ENCODE measurements at regions not wholly inside any gene's neighbourhood (a gene's known extent, or its start where the extent isn't known, plus 50 kb on each side); places are given as distances from the start of the nearest gene placed in this dataset.

DNA sequence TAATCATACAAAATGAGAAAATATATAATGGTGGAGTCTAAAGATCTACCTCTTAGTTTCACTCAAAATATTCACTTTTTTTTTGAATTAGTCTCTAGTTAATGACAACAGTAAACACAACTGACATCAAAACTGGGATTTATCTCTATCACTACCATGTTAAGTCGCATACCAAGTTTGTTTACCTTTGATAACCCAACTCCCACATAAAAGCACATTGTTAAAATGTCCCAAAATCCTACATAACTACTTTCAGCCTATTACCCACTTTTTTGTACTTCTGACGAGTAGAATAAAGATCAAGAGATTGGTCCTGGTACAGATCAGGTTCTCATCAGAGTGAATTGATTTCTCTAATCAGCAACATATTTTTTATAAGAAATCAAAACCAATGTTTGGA is 518.5 kb downstream of the EPHA3 start:
- no peak for DNase-seq (ENCODE audit: low spot score)
- FAIRE-seq = no peak

DNA sequence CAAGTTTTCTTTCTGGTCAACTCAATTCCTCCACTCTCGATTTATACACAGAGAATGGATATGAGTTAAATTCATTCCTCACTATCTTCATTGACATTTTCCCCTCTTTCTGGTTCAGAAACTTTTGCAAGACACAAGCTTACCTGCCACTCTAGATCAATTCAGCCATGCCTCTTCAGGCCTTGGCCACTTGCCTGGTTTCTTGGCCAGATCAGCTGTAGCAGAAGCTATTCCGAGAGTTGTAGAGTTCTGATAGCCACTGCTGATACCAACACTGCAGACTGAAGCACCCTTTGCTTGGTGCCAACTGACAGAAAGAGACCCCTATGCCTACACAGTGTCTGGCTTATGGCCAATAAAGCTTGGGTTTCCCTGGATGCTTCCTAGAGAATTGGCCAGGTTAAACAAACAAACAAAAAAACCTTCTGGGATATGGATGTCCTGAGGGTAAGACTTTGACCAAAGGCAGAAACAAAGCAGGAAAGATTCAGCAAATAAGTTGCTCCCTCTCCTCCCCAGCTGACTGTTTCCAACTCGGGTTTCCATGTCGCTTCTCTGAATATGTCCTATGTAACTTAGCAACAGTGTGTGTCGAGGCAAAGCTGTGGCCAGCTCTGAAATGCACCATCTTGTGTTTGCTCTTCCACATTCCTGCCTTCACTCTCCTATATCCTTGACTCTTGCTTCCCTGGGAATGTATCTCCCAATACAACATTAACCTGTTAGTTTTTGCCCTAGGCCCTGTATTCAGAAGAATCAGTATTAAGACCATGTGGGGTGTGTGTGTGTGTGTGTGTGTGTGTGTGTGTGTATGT is 521.6 kb downstream of the EPHA3 start:
- FAIRE-seq = no peak
- no peak for DNase-seq (ENCODE audit: low spot score)

DNA sequence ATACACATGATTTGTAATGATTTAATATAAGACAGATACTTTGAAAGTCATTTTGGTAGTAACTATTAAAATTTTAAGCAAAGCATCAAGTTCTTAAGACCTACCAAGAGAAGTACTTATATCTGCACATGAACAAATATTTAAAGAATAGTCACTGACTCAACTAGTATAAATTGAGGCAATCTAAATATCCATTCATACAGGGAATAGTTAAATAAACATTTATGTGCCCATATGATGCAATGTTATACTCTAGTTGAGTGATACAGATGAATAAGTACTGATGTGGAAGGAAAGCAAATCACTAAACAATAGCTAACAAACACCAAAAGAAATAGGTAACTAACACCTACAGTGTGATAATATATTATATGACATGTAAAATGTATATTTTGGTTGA is 527.7 kb downstream of the EPHA3 start:
- FAIRE-seq (no peak), DNase-seq (ENCODE audit: low spot score) (no peak)

DNA sequence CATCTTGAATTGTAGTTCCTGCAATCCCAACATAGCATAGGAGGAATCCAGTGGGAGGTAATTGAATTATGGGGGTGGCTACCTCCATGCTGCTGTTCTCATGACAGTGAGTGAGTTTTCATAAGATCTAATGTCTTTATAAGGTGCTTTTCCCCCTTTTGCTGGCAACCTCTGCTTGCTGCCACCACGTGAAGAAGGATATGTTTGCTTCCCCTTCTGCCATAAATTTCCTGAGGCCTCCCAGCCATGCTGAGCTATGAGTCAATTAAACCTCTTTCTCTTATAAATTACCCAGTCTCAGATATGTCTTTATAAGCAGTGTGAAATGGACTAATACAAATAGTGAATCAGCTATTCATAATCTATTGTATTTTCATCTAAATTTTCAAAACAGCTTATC is 537.3 kb downstream of the EPHA3 start:
- FAIRE-seq (no peak), DNase-seq (ENCODE audit: low spot score) (no peak)

DNA sequence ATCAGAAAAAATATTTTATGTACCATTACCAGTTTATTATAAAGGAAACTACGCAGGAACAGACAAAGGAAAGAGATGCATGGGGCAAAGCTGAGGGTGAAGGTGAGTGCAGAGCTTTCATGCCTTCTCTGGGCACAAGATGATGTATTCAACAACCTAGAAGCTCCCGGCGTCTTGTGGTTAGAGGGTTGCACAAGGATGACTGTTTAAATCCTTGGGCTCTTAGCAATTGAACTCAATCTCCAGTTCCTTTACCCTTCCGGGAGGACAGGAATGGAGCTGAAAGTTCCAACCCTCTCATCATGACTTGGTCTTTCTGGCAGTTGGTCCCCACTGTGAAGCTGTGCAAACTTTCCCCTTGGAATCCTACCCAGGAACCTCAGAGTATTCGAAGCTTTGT is 542.0 kb downstream of the EPHA3 start:
- no peak for FAIRE-seq
- no peak for DNase-seq (ENCODE audit: low spot score)

DNA sequence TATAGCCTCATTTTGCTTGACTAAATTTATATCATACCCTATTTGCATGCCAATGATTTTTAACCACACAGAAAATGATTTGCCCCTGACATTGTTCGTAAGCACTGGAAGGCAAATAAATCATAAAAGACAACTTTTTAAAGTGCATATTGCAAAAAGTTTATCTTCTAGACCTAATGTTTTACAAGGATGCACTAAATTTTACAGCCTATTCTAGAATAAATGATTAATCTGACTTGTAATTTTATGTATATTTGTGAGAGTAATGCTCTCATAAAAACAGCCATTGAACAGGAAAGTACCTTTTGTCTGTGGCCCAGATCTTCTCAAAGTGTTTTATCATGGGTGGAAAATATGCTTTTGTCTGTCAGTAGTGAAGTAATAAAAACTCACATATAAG is 546.6 kb downstream of the EPHA3 start:
- DNase-seq (ENCODE audit: low spot score) (no peak), FAIRE-seq (no peak)

DNA sequence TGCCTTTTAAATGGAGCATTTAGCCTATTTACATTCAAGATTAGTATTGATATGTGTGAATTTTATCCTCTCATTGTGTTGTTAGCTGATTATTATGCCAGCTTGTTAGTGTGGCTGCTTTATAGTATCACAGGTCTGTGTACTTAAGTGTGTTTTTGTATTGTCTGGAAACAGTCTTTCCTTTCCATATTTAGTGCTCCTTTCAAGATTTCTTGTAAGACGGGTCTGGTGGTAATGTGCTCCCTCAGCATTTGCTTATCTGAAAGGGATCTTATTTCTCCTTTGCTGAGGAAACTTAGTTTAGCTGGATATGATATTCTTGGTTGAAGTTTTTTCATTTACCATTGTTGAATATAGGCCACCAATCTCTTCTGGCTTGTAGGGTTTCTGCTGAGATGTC is 549.0 kb downstream of the EPHA3 start:
- no peak for DNase-seq (ENCODE audit: low spot score)

DNA sequence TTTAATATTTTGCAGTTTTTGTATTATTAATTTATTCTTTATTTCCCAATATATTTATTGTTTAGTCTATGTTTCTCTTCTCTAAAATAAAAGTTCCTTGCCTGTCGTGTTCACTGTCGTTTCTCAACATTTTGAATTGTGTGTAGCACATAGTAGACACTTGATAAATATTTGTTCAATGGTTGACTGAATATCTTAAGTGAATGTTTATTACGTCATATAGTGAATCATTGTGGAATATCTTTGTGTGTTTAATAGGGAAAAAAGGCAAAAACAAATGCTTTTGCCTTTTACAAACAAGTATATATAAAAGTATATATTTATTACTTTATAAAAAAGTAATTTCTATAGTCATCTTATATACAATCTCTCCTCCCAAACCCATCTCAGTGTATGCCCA is 572.3 kb downstream of the EPHA3 start:
- DNase-seq (ENCODE audit: low spot score) = no peak
- FAIRE-seq = no peak

More for the DNA sequence above, 549.0 kb downstream of the EPHA3 start:
- no peak for FAIRE-seq

DNA sequence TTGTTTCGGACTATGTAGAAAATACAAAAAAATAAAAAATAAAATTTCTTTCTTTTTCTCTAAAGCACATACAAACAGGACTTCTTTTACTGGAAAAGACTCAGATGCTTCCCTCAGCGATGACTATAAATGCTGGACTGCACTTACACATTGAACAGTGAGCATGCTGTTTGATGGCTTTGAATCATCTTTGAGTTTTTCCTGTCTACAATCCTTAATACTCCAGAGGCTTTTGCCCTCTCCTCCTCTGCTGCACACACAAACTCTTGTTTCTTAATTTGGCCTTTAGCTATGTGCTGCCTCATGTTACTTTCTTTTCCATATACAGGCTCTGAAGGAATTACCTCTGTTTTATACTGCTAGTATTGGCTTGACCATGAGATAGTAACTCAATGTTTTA is 575.1 kb downstream of the EPHA3 start:
- FAIRE-seq (no peak), DNase-seq (ENCODE audit: low spot score) (no peak)

DNA sequence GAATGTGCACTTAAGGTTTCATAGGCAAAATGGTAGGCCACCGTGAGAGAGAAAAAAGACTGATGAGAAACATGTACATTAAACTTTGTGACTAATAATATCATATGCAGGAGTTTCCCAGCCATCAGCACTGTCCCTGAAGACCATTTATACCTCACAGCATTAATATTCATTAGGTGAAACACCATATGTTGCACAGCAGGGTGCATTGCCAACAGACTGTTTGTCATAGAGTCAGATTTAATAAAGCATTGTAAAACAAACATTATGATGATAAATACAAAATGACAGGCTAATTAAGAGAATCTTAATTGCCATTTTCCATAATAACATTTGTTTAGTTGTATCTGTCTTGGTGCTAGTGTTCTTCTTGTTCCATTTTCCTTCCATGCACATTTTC is 578.3 kb downstream of the EPHA3 start:
- DNase-seq (ENCODE audit: low spot score) = no peak
- FAIRE-seq = no peak

DNA sequence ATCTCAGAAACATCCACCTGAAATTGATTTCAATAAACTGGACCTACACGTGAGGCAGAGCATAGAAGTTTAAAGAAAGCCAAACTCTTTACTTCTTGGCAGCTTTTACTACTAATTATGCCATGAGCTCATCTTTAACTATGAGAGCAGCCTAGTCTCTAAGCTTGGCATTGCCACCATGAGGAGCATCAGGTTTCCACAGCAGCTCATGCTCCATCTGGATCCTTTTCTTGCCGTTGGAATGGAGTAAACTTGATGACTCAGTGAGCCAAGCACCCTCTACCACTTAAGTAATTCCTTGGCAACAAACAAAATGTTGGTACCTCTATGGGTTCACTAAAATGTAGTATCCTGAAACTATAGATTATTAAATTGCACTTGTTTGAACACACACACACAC is 583.2 kb downstream of the EPHA3 start:
- peak; percentile 13 for DNase-seq (ENCODE audit: low spot score)
- no peak for FAIRE-seq

DNA sequence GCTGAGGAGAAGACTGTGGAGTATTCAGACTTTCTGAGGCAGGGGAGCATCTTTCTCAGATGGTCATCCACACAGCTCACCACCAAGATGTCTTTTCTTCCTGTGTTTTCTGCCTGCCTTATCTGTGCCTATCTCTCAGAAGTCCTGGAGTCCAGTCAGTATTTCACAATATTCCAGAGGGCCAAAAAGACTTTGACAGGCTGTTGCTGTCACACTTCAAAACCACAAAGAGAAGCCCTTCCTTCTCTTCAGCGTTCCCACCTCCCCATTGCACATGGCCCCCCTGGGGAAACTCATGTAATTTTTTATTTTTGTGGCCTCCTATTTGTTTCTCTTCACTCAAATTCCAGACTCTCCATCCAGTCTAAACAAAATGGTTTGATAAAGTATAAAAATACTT is 585.2 kb downstream of the EPHA3 start:
- no peak for FAIRE-seq
- DNase-seq (ENCODE audit: low spot score) = no peak

DNA sequence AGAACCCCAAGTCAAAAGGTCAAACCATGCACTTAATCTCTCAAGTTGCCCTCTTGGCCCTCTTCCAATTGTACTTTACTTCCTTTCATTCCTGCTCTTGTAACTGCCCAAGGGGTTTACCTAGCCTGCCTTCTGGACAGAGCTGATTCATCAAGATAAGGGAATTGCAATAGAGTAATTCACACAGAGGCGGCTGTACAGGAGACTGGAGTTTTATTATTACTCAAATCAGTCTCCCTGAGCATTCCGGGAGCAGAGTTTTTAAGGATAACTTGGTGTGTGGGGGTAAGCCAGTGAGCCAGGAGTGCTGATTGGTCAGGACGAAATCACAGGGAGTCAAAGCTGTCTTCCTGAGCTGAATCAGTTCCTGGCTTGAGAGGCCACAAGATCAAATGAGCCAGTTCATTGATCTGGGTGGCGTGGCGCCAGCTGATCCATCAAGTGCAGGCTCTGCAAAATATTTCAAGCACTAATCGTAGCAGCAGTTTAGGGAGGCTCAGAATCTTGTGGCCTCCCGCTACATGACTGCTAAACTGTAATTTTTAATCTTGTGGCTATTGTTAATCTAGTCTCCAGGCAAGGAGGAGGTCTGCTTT is 590.0 kb downstream of the EPHA3 start:
- FAIRE-seq = no peak
- DNase-seq (ENCODE audit: low spot score) = no peak

DNA sequence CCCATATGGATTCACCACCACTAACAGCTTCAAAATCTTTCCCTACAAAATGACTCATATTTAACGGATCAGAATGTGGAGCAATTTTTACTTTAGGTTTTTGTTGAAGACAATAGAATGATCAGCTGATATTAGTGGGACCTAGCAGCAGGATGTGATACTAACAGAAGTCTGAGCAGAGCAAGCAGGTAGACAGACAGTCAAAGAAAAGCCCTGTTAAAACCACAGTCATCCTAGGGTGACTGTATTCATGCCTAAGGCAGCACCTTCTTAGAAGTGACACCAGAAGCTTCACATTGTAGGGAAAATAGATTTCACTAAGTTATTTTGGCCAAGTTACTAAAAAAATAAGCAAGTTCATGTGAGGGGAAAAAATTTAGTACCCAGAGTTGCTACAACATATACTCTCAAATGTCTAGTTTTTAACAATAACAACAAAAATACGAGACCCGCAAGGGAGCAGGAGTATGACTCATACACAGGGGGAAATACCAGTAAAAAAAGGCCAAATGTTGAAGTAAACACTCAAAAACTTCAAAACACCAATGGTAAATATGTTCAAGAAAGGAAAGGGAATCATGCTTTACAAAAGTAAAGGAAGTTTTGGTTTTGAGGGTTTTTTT is 590.9 kb downstream of the EPHA3 start:
- DNase-seq (ENCODE audit: low spot score) (no peak), FAIRE-seq (no peak)

DNA sequence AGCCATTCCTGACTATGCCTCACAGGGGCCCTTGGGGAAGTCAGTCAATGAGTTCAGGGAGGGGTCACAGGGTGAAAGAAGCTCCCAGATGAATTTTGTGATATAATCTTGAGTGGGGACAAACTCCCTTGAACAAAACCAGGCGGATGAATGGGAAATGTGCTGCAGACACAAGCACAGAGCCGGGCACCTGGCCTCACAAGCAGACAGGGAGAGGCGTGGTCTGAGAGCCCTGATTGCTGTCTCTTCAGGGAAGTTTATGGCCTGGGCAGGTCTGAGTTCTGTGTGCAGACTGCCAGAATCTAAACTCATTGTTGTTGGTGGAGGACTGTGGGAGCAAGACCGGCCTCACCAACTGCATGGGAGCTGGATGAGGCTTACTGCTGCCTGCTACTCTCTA is 591.8 kb downstream of the EPHA3 start:
- DNase-seq (ENCODE audit: low spot score) (no peak), FAIRE-seq (no peak)

DNA sequence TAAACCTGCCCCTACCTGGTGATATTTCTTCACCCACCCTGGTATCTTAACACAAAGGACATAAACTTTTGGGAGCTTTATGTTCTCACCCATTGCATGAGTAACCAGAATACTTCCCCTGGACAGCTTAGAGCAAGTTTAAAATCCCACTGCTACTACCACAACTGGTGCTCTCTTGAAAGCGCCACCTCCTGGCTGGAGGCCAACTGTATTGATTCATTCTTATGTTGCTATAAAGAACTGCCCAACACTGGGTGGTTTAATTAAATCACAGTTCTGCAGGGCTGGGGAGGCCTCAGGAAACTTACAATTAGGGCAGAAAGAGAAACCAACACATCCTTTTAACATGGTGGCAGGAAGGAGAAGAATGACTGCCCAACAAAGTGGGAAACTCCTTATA is 592.4 kb downstream of the EPHA3 start:
- no peak for DNase-seq (ENCODE audit: low spot score)
- no peak for FAIRE-seq

DNA sequence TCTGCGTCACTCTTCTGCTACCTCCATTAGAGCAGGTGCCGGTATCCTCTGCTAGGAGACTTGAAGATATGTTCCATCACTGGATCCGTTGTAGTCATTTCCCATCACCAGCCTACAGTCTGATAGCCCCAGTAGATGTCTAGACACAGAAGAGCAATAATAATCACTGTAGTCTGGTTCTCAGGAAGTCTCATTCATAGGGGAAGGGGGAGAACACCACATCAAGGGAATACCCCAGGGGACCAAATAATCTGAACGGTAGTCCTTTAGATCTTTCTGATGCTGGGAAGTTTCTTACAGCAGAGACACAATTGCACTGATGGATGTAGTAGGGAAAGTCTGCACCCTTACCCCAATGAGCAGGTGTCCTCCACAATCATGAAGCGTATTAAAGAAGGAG is 595.0 kb downstream of the EPHA3 start:
- no peak for DNase-seq (ENCODE audit: low spot score)
- no peak for FAIRE-seq

DNA sequence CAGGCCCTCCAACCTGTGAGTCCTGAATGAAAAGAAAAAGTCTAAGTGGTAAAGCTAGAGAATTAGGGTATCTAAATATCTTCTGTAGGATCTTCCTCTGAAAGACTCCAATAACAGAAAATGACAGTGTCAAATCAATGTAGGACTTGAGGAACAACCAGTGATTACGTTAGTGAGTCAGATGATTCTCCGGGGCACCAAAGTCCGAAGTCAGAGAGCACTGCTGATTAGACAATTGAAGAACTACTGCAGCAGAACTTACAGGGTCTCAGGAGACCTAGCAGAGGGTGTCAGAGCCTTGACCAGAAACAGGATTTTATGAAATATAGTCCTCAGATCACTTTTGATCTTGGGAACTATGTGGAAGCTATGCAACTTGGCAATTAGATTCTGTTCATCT is 605.8 kb downstream of the EPHA3 start:
- DNase-seq (ENCODE audit: low spot score) = no peak
- FAIRE-seq = no peak

DNA sequence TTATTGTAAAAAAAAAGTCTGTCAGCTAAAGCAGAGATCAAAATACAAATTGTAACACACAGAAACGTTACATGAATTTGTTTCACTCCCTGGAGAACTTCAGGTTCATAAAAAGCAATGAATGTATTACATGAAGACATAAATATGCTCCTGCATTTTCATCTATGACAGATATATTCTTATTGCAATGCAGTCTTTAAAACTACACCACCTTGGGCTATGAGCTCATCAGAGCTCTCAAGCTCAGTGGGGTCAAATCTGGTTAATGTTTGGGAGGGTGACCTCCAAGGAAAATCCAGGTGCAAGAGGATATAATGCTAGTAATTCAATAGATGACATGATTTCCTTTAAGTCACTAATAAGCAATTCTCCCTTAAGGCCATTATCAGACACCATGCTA is 606.8 kb downstream of the EPHA3 start:
- FAIRE-seq = no peak

DNA sequence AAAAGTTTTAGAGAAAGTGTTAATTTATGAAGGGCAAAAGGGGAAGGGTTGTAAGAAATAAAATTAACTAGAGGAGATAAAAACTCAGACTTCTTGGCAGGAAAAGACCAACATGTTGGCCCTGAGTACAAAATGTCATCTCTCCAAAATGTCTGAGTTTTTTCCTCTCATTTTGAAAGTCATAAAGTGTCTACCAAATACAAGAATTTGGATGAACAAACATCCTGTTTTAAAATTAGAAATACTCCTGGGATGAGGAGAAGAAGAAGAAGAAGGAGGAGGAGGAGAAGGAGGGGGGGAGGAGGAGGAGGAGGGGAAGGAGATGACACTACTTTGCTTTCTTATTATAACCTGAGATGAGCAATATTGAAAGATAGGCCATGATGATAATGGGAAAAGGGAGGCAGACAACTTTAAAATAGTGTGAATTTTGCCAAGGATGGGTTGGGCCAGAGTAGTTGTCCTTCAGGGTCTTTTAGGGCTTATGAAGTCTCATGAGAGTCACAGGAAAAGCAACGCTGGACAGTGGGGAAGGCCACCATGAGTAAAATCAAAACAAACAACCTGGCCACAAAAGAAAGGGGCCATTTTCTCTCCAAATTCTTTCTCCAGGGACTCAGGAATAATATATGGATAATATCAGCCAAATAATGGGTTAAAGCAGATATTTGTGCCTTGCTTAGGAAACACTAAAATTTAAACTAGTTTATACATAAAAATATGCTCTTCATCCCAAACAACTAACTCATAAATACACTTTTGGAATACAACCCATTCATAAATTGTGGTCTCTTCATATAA is 632.9 kb downstream of the EPHA3 start:
- FAIRE-seq (no peak), DNase-seq (ENCODE audit: low spot score) (no peak)

More for the DNA sequence above, 606.8 kb downstream of the EPHA3 start:
- no peak for DNase-seq (ENCODE audit: low spot score)

DNA sequence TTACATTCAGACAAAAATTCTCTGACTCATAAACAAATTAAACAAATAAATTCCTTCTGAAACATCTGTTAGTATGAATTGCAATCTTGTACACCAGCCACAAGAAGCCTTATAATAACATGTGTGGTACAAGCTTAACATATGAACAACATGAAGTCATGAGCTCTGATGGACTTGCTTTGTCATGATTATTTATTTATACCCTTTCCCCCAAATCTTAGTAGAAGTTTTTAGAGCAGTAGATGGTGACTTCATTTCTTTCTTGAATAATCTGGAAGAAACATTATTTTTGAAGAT is 633.4 kb downstream of the EPHA3 start:
- DNase-seq (ENCODE audit: low spot score) = no peak
- no peak for FAIRE-seq

DNA sequence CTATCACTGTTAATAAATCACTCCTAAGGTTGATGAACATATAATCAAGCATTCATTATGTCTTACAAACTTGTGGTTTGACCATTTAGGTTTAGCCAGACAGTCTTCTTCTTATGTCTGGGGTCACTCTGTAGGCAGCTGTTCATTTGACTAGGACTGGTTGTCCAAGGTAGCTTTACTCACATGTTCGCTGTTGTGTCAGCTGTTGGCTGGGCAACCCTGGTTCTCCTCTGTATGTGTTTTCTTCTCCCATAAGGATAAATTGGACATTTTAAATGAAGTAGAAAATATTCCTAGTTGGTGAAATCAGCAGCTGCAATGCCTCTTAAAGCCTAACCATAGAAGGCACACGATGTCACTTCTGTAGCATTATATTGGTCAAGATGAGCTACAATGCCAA is 635.1 kb downstream of the EPHA3 start:
- FAIRE-seq (no peak), DNase-seq (ENCODE audit: low spot score) (no peak)

All from urothelium cell line (cell line).